Mesodermal cell (in vitro differentiated cells): ENCODE measurements at regions not wholly inside any gene's neighbourhood (a gene's known extent, or its start where the extent isn't known, plus 50 kb on each side); places are given as distances from the start of the nearest gene placed in this dataset.
A peak's percentile ranks its signal among the peaks of the same experiment; 100 is the strongest.

ENCODE experiments used
- H3K27ac ChIP-seq: 2 replicates; pipeline ENCODE4 v1.7.0; 2013; ENCODE audit warnings: mild to moderate bottlenecking, low read depth, low read length, moderate library complexity; ENCODE audit not compliant: severe bottlenecking
- H3K36me3 ChIP-seq: 2 replicates; pipeline ENCODE4 v1.7.1; 2013; ENCODE audit warnings: mild to moderate bottlenecking, low read length, moderate library complexity; ENCODE audit not compliant: control insufficient read depth, insufficient read depth
- H3K4me1 ChIP-seq: one replicate; pipeline ENCODE4 v1.7.1; 2013; ENCODE audit warnings: mild to moderate bottlenecking, low read length; ENCODE audit not compliant: insufficient read depth, control insufficient read depth, poor library complexity, severe bottlenecking
- H3K4me3 ChIP-seq: 2 replicates; pipeline ENCODE4 v1.7.0; 2013; ENCODE audit warnings: low read length, control low read depth, mild to moderate bottlenecking; ENCODE audit not compliant: insufficient read depth, poor library complexity, severe bottlenecking; ENCODE audit errors: extremely low read depth
- H3K9me3 ChIP-seq: 2 replicates; pipeline ENCODE4 v1.7.1; 2013; ENCODE audit warnings: mild to moderate bottlenecking, low read length, moderate library complexity; ENCODE audit not compliant: control insufficient read depth
- WGBS, 2 experiments: methylation state at CpG; one replicate each; pipeline ENCODE4 v1.1.5; 2013; ENCODE audit warnings: missing lambda C conversion rate in 2 of 2; ENCODE audit not compliant: insufficient coverage in 2 of 2; 5-methylcytosine and 5-hydroxymethylcytosine counted together

DNA sequence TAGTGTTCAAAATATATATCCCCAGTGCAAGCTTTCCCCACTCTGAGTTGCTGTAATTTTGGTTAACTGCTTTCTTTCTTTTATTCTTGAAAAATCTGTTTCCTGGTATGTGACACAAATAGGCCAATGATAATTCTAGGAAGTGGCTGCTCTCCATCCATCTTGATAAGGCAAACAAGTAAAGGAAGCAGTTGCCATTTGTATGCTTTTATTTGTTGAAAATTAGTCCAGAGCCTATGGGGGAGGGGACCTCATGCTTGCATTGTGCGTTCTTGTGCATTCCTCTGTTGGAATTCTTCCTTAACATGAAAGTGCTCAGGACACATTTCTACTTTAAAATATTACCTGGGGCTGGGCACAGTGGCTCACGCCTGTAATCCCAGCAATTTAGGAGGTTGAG lies 111.2 kb upstream of the FSHR start:
- WGBS, 2 experiments, result 67 to 71% methylated on average over 1 of the region's 2 CpGs
- H3K9me3 ChIP-seq, result no peaks in the 10 kb centered on the region
- H3K4me1 ChIP-seq, result peaks cover 14% of the 10 kb centered on the region
- H3K4me3 ChIP-seq, result no peak overlapping the region
- H3K27ac ChIP-seq, result peak overlapping the region; percentile 46
- H3K36me3 ChIP-seq, result no peaks in the 10 kb centered on the region

DNA sequence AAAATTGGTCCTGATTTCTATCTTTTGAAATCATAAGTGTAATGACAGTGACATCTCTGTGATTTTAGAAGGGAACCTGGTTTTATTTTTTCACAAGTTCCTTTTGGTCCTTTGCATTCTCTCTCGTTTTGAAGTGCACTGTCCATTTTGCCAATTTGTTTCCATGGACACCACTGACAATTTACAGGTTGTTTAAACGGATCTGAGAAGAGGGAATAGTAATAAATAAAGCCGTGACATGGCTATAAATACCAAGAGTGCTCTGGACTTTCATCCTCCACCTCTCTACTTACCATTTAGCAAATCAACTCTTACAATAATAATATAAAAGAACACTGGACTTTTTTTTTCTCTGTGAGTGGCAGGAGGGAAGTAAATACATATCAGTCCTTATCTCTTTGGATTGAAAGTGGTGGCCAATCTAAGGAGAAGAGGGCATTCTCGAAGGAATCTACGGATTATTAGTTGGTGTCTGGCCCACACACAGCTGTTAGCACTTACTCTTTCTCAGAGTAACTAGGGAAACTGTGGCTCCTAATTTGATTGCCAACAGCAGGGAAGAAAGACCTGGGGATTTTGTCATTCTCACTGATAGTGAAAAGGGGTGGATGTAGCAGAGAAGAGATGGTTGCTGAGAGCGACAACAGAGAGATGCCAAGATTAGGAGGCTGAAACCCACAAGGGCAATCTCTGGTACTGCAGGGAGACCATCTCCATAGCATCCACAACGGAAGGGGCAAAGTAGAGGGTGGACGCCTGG lies 108.7 kb upstream of the FSHR start:
- no peak overlapping the region for H3K27ac ChIP-seq
- no peak overlapping the region for H3K4me3 ChIP-seq
- H3K4me1 ChIP-seq, result peaks cover 23% of the 10 kb centered on the region
- WGBS, 2 experiments, result 81 to 90% methylated on average over 3 of the region's 8 CpGs
- no peaks in the 10 kb centered on the region for H3K36me3 ChIP-seq
- no peaks in the 10 kb centered on the region for H3K9me3 ChIP-seq

DNA sequence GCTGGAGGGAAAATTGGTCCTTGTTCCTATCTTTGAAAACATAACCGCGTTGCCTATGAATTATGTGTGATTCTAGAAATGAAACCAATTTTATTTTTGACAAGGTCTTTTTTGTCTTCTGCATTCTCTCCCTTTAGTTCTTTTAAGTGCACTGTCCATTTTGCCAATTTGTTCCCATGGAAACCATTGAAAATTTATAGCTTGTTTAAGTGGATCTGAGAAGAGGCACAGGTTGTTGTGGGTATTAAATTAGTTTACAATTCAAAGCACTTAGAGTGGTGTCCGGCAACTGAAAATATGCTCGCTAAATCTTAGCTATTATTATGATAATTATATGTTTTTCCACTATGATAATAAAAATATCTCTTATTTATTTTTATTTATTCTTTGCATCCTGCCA lies 107.5 kb upstream of the FSHR start:
- no peaks in the 10 kb centered on the region for H3K9me3 ChIP-seq
- peaks cover 23% of the 10 kb centered on the region for H3K4me1 ChIP-seq
- H3K36me3 ChIP-seq, result no peaks in the 10 kb centered on the region
- H3K27ac ChIP-seq, result no peak overlapping the region
- no CpG with 5 or more reads among the region's 4 CpGs for WGBS, 2 experiments
- H3K4me3 ChIP-seq, result no peak overlapping the region

GRCh38 chr2:49260979-49261538 lies 106.7 kb upstream of the FSHR start:
- 83 to 90% methylated on average over 1 to 6 of the region's 6 CpGs for WGBS, 2 experiments

GRCh38 chr2:49259926-49260325 lies 105.6 kb upstream of the FSHR start:
- H3K9me3 ChIP-seq, result no peaks in the 10 kb centered on the region
- H3K36me3 ChIP-seq, result no peaks in the 10 kb centered on the region
- H3K4me1 ChIP-seq, result peaks cover 15% of the 10 kb centered on the region
- H3K27ac ChIP-seq, result no peak overlapping the region
- H3K4me3 ChIP-seq, result no peak overlapping the region
- WGBS, 2 experiments, result no CpG with 5 or more reads among the region's 1 CpG

More at GRCh38 chr2:49260979-49261538, 106.7 kb upstream of the FSHR start:
- Histone ChIP-seq H3K9me3 (no peaks in the 10 kb centered on the region), H3K4me3 (no peak overlapping the region), H3K27ac (no peak overlapping the region), H3K36me3 (no peaks in the 10 kb centered on the region), H3K4me1 (peaks cover 23% of the 10 kb centered on the region)

DNA sequence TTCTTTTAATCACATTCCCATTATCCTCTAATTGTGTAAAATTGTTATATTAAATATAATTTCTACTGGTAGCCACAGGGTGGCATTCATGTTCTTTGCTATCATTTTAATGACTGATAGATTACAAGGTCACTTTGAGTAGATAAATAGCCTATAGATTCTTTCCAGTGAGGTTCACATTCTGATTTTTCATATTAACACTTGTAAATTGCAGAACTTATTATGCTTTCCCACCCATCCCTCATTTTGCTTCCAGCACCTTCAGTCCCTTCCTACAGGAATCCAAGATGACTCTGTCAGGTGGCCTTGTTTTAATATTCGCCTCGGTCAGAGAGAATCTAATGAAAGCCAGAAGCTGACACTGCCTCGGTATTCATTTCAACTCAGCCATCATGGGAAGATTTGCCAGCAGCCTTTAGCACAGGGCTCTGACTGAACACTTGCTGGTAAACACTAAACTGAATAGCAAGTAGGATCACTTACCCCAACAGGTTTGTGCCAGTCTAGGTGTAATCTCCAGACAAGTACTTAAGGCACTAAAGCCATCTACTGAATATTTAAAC lies 101.2 kb upstream of the FSHR start:
- no peak overlapping the region for H3K4me3 ChIP-seq
- no peaks in the 10 kb centered on the region for H3K9me3 ChIP-seq
- peaks cover 9% of the 10 kb centered on the region for H3K4me1 ChIP-seq
- 75 to 100% methylated on average over 3 of the region's 3 CpGs for WGBS, 2 experiments
- no peak overlapping the region for H3K27ac ChIP-seq
- no peaks in the 10 kb centered on the region for H3K36me3 ChIP-seq

GRCh38 chr2:49254401-49254800 lies 100.1 kb upstream of the FSHR start:
- Histone ChIP-seq H3K4me3 (no peak overlapping the region), H3K4me1 (no peaks in the 10 kb centered on the region), H3K36me3 (no peaks in the 10 kb centered on the region), H3K9me3 (no peaks in the 10 kb centered on the region), H3K27ac (no peak overlapping the region)
- 94 to 95% methylated on average over 3 to 4 of the region's 6 CpGs for WGBS, 2 experiments

DNA sequence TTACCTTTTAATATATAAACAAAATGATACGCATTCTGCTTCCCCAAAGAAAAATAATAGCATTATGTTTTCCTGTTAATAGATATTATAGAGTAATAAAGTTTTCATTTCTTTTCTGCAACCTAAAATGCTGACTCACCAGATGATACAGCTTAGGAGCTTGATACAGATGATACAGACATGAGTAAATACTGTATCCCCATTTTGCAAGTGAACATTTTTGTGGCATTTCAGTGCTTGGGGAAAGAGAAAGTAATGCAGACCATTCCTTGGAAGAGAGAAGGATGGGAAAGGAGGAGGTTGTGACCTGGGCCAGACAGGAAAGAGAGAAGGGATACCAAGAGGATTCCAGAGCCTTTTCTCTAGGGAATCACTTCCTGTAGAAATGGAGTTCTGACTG lies 97.5 kb upstream of the FSHR start:
- no CpG with 5 or more reads among the region's 1 CpG for WGBS, 2 experiments
- no peaks in the 10 kb centered on the region for H3K36me3 ChIP-seq
- H3K4me1 ChIP-seq, result no peaks in the 10 kb centered on the region
- peaks cover 5% of the 10 kb centered on the region for H3K9me3 ChIP-seq
- H3K27ac ChIP-seq, result no peak overlapping the region
- H3K4me3 ChIP-seq, result no peak overlapping the region

DNA sequence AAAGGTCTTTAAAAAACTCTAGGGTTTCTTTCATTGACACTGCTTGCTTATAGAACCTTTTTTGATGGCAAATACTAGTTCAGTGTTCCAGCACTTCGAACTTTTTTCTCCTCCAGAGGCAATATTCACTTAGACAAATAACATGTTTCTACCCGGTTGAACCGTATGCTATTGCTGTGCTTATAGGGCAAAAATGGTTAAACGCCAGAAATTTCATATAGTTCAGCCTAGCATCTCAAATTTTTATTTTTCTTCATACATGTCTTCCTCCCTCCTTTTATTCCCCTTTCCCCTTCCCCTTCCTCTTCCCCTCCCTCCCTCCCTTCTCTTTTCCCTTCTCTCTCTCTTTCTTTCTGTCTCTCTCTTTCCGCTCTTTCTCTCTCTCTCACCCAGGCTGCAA lies 96.9 kb upstream of the FSHR start:
- no peaks in the 10 kb centered on the region for H3K4me1 ChIP-seq
- 90 to 91% methylated on average over 2 to 4 of the region's 5 CpGs for WGBS, 2 experiments

DNA sequence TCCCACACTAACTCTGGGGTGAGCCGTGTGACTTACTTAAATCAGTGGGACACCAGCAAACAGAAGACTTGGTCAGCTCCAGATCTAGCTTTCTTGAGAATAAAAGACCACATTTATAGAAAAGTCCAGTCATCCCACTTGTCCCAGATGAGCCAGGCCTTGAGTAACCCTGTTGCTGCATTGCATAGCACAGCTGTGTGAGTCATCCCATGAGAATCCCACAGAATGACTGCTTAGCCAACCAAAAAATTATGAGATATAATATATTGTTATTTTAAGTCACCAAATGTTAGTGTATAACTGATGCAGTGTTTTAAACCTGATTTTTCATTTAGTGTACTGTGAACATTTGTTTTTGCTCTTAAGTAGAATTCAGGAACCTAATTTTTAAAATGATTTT lies 94.2 kb upstream of the FSHR start:
- Histone ChIP-seq H3K4me1 (no peaks in the 10 kb centered on the region), H3K36me3 (no peaks in the 10 kb centered on the region), H3K27ac (peak overlapping the region; percentile 78), H3K9me3 (peaks cover 5% of the 10 kb centered on the region), H3K4me3 (no peak overlapping the region)
- WGBS, 2 experiments, result 88 to 100% methylated on average over 1 of the region's 1 CpG

More for the DNA sequence above, 96.9 kb upstream of the FSHR start:
- H3K4me3 ChIP-seq, result no peak overlapping the region
- no peak overlapping the region for H3K27ac ChIP-seq
- peaks cover 5% of the 10 kb centered on the region for H3K9me3 ChIP-seq
- H3K36me3 ChIP-seq, result no peaks in the 10 kb centered on the region

- H3K4me3 ChIP-seq, result no peak overlapping the region
- H3K36me3 ChIP-seq, result no peaks in the 10 kb centered on the region
- H3K9me3 ChIP-seq, result peaks cover 5% of the 10 kb centered on the region
- peaks cover 16% of the 10 kb centered on the region for H3K4me1 ChIP-seq
- no peak overlapping the region for H3K27ac ChIP-seq
Observed at GRCh38 chr2:49241991-49242390, 87.7 kb upstream of the FSHR start.
